DMS53 treated with DMSO at 0.1 percent for 48 hours (cell line): ENCODE measurements at regions not wholly inside any gene's neighbourhood (a gene's known extent, or its start where the extent isn't known, plus 50 kb on each side); places are given as distances from the start of the nearest gene placed in this dataset.

Source experiments
- DNase-seq: peaks from one replicate; lab custom pipeline; 2025; ENCODE audit not compliant: unreplicated experiment; lab: John Stamatoyannopoulos, UW

- DNase-seq: no peak
These were observed 58.7 kb upstream of the ANTXRL start for GRCh38 chr10:46227936-46228562.

- peak; percentile 62 for DNase-seq
These were observed 58.2 kb upstream of the ANTXRL start for GRCh38 chr10:46228563-46229071.

GRCh38 chr10:46229144-46229563 lies 57.6 kb upstream of the ANTXRL start:
- no peak for DNase-seq

- DNase-seq: no peak
These were observed 56.2 kb upstream of the ANTXRL start for GRCh38 chr10:46230615-46231014.

- DNase-seq: no peak
These were observed 55.7 kb upstream of the ANTXRL start for GRCh38 chr10:46231087-46231486.

- no peak for DNase-seq
These were observed 54.7 kb upstream of the ANTXRL start for GRCh38 chr10:46232084-46232483.

GRCh38 chr10:46232666-46233065 lies 54.1 kb upstream of the ANTXRL start:
- DNase-seq: no peak

- no peak for DNase-seq
These were observed 53.6 kb upstream of the ANTXRL start for GRCh38 chr10:46233181-46233580.

GRCh38 chr10:46234026-46234425 lies 52.8 kb upstream of the ANTXRL start:
- no peak for DNase-seq

- no peak for DNase-seq
These were observed 52.3 kb upstream of the ANTXRL start for GRCh38 chr10:46234431-46235060.

- DNase-seq: no peak
These were observed 50.9 kb upstream of the ANTXRL start for GRCh38 chr10:46235705-46236545.

GRCh38 chr10:46236546-46236887 lies 50.3 kb upstream of the ANTXRL start:
- no peak for DNase-seq

GRCh38 chr10:46236941-46237681 lies 49.7 kb upstream of the ANTXRL start:
- DNase-seq: no peak
